HL-60 (cell line): ENCODE measurements at regions not wholly inside any gene's neighbourhood (a gene's known extent, or its start where the extent isn't known, plus 50 kb on each side); places are given as distances from the start of the nearest gene placed in this dataset.

Source experiments
- DNase-seq, 2 experiments: peaks; one replicate each; pipeline ENCODE4 v3.0.0-alpha.2; 2010 to 2020; ENCODE audit warnings: low read depth in 1 of 2, low spot score in 1 of 2
- H3K27ac ChIP-seq: fragments of 250-450 bp; sonication (Bioruptor Pico); replicated peaks from 2 replicates; pipeline ENCODE4 v1.5.1; 2020; ENCODE audit warnings: mild to moderate bottlenecking, moderate library complexity
- H3K27me3 ChIP-seq: fragments of 250-450 bp; sonication (Bioruptor Pico); 2 replicates; pipeline ENCODE4 v1.5.1; 2021; ENCODE audit warnings: mild to moderate bottlenecking, moderate library complexity; ENCODE audit not compliant: insufficient read depth, poor library complexity, severe bottlenecking
- H3K4me3 ChIP-seq: replicated peaks from 2 replicates; pipeline ENCODE4 v1.5.1; 2011; ENCODE audit warnings: mild to moderate bottlenecking, control low read depth, low read length; ENCODE audit not compliant: insufficient read depth
- CTCF ChIP-seq: IDR thresholded peaks from one replicate; pipeline ENCODE4 v1.5.1; 2011; ENCODE audit warnings: low read length, control low read depth, inconsistent platforms; ENCODE audit not compliant: insufficient read depth
- GABPA ChIP-seq: IDR thresholded peaks from 2 replicates; pipeline ENCODE4 v1.6.1; 2012; ENCODE audit warnings: low read depth
- POLR2AphosphoS5 ChIP-seq: IDR thresholded peaks from 2 replicates; pipeline ENCODE4 v1.6.1; 2012; ENCODE audit warnings: low read depth
- REST ChIP-seq: IDR thresholded peaks from 2 replicates; pipeline ENCODE4 v1.6.1; 2012; ENCODE audit warnings: low read depth; ENCODE audit not compliant: insufficient replicate concordance
- SPI1 ChIP-seq: IDR thresholded peaks from 2 replicates; pipeline ENCODE4 v1.6.1; 2012; ENCODE audit warnings: low read depth, mild to moderate bottlenecking, borderline replicate concordance

- no peaks in the 10 kb centered on the region for H3K27me3 ChIP-seq
- no peak for DNase-seq
- TF ChIP-seq REST: no peak
- TF ChIP-seq POLR2AphosphoS5: no peak
- no peak for TF ChIP-seq SPI1
- TF ChIP-seq CTCF: no peak
- TF ChIP-seq GABPA: no peak
- H3K27ac ChIP-seq: no peak overlapping the region
- H3K4me3 ChIP-seq: no peak overlapping the region
These were observed 226.7 kb upstream of the ZNF804A start for GRCh38 chr2:184371641-184372040.

- no peak for TF ChIP-seq POLR2AphosphoS5
- no peak for TF ChIP-seq CTCF
- no peak for TF ChIP-seq REST
- TF ChIP-seq GABPA: no peak
- no peak for TF ChIP-seq SPI1
- Histone ChIP-seq H3K27me3 (no peaks in the 10 kb centered on the region), H3K27ac (no peak overlapping the region), H3K4me3 (no peak overlapping the region)
- no peak for DNase-seq
These were observed 225.8 kb upstream of the ZNF804A start for GRCh38 chr2:184372484-184372883.

GRCh38 chr2:184394642-184395041 lies 203.7 kb upstream of the ZNF804A start:
- no peak overlapping the region for H3K4me3 ChIP-seq
- no peaks in the 10 kb centered on the region for H3K27me3 ChIP-seq
- TF ChIP-seq REST: no peak
- no peak for TF ChIP-seq CTCF
- no peak for TF ChIP-seq POLR2AphosphoS5
- TF ChIP-seq SPI1: no peak
- TF ChIP-seq GABPA: no peak
- DNase-seq: no peak
- H3K27ac ChIP-seq: no peak overlapping the region
